DMS153 treated with DMSO at 0.1 percent for 48 hours (cell line): ENCODE measurements at regions not wholly inside any gene's neighbourhood (a gene's known extent, or its start where the extent isn't known, plus 50 kb on each side); places are given as distances from the start of the nearest gene placed in this dataset.
"Not testable (repeated sequence)": the region's sequence is repeated elsewhere in the genome, so short reads cannot be mapped to it uniquely, and the experiment has no call there.

Experiments used
- DNase-seq: peaks from one replicate; lab custom pipeline; 2025; ENCODE audit not compliant: unreplicated experiment; lab: John Stamatoyannopoulos, UW

- DNase-seq = not testable (repeated sequence)
Observed at GRCh38 chr2:12472265-12472664, 244.5 kb upstream of the TRIB2 start.

DNA sequence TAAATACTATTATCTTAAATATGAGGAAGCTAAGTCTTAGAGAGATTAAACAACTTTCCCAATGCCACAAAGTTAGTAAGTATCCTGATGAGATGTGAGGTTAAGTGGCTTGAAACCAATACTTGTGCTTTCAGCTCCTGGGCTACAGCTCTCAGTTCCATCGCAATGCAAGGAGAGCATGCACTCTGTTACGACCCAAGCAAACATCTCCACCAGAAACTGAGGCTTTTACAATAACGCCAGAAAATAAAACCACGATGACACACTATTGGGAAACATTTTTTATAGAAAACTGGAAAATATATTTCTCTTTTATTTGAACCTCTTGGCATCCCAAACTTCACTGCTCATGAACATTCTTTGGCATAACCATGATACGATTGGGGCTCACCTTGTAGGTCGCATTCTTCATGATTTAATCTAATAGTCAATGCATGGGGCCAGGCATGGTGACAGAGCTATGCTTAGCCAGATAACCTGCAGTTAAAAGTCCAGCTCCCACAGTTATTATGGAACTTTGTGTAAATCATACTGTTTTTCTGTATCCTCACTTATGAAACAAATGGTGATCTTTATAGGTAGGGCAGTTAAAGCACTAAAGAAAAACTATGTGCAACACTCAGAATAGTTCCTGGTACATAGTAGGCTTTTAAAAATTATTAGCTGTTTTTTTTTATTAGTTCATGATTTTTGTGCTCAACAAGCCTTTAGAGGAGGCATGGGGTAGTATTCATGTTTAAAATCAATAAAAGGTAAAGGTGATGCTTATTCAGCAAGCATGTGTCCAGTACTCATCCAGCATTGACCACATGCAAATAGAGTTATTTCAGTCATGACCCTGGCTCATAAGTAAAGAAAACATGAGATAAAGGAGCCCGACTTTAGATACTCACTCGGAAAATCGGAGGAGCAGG, 238.3 kb upstream of the TRIB2 start:
- DNase-seq = no peak

GRCh38 chr2:12479065-12479601, 237.6 kb upstream of the TRIB2 start:
- no peak for DNase-seq

- DNase-seq = no peak
Observed at GRCh38 chr2:12484536-12485115, 232.1 kb upstream of the TRIB2 start.

DNA sequence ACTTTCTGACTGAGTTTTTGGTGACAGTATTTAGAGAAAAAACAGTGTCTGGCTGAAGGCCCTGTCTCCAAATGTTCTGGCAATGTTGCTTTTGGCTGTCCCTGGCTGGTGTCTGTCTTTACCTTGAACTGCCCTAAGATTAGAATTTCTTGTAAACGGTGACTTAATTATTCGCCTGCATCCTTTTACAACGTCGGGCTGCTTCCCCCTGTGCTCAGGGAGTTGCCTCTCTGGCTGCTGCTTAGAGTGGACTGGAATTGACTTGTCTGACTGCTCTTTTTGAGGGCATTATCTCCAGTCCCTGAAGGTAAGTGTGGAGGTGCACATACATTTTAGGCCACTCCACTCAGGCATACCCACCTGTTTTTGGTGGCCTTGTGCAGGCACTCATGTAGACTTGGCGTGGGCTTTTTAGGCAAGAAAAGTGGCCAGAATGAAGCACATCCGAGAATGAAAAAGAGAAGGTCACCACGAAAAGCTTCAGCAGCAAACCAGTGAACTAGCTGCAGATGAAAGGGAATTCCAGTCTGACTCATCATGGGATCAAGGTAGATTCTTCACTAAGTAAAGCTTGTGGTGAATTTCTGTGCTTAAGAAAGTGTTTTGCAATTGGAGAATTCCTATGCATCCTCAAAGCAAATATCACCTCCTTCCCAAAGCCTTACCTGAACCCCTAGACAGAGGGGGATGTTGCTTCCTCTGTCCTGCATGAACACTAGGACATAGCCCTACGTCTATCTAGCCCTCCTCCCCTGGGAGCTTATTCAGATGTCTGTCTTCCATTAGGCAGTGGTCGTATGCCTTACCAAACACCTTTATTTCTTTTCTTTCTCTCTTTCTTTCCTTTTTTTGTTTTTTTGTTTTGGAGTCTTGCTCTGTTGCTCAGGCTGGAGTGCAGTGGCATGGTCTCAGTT, 230.3 kb upstream of the TRIB2 start:
- no peak for DNase-seq

DNA sequence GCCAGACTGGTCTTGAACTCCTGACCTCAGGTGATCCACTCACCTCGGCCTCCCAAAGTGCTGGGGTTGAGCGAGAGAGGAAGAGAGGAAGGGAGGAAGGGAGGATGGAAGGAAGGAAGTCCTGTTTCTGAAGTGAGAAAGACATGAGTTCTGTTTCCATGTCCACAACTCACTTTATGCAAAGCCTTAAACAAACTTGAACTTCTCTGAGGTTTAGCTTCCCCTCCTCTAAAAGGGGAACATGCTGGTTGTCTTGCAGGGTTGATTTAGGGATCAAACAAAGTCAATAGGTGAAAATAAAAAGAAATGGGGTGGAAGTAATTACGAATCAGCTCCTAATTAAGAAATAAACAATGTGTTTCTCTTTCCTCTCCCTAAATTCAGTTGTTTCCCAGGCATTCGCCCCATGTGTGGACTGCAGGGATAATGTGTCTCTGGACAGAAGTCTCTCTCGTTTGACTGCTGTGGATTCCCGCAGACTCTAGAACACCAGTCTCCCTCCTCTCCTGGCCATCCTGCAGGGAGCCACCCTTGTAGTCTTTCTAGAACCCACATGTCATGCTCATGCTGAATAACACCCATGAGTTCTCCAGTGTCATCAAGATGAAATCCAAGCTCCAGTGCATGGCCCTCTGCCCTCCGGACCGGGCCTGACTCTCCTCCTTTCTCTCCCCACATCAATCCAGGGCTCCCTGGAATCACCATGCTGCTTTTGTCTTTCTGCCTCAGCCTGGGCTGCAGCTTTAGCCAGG, 229.3 kb upstream of the TRIB2 start:
- DNase-seq = no peak

- DNase-seq = no peak
Observed at GRCh38 chr2:12488352-12489318, 228.1 kb upstream of the TRIB2 start.

GRCh38 chr2:12490641-12491040, 226.1 kb upstream of the TRIB2 start:
- DNase-seq = no peak

- not testable (repeated sequence) for DNase-seq
Observed at GRCh38 chr2:12492360-12492759, 224.4 kb upstream of the TRIB2 start.

GRCh38 chr2:12493031-12493513, 223.7 kb upstream of the TRIB2 start:
- DNase-seq = no peak

DNA sequence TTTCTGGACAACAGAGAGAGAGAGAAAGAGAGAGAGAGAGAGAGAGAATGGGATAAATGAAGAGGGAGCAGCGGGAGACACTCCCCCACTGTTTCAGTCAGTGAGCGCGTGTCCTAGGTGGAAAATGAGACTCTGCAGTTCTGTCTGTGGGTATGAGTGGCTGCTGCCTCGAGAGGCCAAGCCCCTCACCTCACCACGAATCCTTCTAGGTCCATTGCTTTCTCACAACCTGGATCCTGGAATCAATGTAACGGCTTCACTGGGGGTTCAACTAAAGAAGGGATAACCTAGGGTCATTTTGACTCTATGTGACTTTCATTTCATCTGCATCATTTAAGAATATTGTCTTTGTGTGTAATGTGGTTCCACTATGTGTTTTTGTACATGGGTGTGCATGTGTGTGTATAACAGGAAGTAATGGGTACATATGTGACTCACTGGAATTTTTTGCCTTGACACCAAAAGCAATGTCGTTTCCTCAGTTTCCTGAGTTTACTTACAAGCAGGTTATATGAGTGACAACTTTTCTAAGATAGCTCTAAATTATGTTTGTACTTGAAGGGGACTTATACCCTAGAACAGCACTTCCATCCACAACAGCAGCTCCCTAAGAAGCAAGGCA, 221.4 kb upstream of the TRIB2 start:
- no peak for DNase-seq

- DNase-seq = no peak
Observed at GRCh38 chr2:12498286-12498685, 218.4 kb upstream of the TRIB2 start.

- no peak for DNase-seq
Observed at GRCh38 chr2:12498704-12499103, 218.0 kb upstream of the TRIB2 start.

DNA sequence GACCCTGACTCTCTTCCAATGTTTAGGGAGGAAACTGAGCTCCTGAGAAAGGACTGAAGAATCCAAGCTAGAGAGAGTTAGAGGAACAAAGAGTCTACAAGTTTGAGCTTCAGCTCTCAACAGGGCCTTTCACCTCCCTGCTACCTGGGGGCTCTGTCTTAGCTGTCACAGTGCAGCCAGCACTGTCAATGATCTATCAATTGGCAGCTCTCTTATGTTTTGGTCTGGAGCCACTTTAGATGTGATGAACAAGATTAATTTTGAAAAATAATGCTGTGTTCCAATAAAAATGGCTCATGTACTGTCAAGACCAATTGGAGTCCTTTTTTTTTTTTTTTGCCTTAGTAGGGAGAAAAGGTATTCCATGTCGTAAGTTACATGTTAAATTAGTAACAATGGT, 215.8 kb upstream of the TRIB2 start:
- DNase-seq = no peak

DNA sequence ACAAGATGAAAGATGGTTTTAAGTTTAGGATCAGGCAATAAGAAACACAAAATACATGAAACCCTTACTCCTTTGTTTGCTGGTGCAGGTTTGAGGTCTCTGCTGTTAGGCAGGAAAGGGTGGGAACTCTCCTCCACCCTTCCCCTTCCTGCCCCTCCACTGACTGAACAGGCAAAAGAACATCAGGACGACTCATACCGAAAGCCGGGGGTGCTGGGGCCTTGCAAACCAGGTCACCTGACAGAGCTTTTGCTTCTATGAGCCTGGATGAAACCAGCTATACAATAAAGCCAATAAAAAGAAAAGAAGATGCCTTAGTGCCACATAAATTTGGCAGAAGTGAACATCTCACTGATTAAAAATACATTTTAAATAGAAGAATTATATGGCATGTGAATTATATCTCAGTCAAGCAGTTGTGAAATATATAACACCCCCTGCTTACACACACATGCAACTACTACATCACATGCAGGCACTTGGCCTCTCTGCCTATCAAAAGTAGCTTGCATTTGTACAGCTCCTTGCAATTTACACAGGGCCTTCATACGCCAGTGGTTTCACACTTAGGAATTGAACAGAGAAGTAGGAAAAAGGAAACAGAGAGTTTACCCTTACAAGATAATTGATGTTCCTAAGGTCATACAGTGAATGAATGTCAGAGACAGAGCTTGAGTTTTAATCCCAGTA, 215.1 kb upstream of the TRIB2 start:
- no peak for DNase-seq

DNA sequence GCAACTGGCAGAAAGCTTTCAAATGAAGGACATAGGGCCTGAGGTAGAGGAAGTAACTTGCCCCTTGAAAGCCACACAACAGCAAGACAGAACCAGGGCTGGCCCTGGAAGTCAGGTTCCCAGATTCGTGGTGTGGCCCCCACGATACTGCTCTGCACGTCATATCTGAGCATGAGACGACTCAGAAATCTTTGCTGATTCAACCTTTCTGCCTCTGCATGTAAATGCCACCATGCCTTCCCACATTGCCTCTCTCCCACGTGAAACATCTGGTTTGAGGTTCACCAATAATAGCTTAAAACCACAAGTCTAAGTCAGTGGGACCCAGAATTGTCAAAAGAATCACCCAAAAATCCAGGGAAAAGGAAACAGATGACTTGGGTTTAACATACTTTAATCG, 214.0 kb upstream of the TRIB2 start:
- DNase-seq = no peak

DNA sequence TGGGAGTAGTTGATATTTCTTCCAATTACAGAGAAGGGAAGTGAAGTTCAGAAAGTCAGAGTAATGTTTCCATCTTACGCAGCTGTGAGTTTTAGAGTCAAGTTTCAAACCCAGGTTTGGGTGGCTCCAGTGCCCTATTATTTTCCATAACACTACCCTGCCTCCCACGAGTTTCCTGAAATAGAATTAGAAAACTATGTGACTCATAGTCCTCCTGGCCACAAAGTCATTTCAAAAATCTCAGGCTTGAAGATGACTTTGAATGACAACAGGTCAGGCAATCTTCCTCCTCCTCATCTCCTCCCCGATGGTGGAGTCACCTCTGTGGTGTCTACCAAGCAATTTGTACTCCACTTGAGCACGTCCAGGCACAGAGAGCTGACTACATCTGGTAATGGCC, 212.3 kb upstream of the TRIB2 start:
- no peak for DNase-seq

- no peak for DNase-seq
Observed at GRCh38 chr2:12506846-12507245, 209.9 kb upstream of the TRIB2 start.
